ENCODE measurements at regions not wholly inside any gene's neighbourhood (a gene's known extent, or its start where the extent isn't known, plus 50 kb on each side); places are given as distances from the start of the nearest gene placed in this dataset.
"Not testable (repeated sequence)": the region's sequence is repeated elsewhere in the genome, so short reads cannot be mapped to it uniquely, and the experiment has no call there.

DNA sequence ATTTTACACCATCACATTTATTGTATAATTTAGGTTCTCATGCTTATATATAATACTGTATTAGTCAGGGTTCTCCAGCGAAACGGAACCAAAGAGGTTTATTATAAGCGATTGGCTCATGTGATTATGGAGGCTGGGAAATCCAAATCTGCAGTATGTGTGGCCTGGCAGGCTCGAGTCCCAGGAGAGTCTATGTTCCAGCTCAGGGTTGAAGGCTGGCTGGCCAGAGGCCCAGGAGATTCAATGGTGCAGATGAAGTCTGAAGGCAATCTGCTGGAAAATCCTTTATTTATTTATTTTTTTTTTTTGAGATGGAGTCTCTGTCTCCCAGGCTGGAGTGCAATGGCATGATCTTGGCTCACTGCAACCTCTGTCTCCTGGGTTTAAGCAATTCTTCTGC lies 63.0 kb upstream of the WDFY3 start:
- TF ChIP-seq ARNTL (CRISPR knock-in tag; IDR thresholded peaks at IDR 0.05; ENCODE audit: borderline replicate concordance, low read depth) (no peak), BACH2 (CRISPR knock-in tag; IDR thresholded peaks at IDR 0.05; ENCODE audit: borderline replicate concordance) (no peak), SNAI2 (CRISPR knock-in tag; IDR thresholded peaks at IDR 0.05) (no peak), ESRRG (CRISPR knock-in tag; IDR thresholded peaks at IDR 0.05) (no peak), TOX (CRISPR knock-in tag; IDR thresholded peaks at IDR 0.05; ENCODE audit: borderline replicate concordance) (no peak), ZC3H10 (CRISPR knock-in tag; IDR thresholded peaks at IDR 0.05) (no peak)
- TF ChIP-seq, protein P1, sequence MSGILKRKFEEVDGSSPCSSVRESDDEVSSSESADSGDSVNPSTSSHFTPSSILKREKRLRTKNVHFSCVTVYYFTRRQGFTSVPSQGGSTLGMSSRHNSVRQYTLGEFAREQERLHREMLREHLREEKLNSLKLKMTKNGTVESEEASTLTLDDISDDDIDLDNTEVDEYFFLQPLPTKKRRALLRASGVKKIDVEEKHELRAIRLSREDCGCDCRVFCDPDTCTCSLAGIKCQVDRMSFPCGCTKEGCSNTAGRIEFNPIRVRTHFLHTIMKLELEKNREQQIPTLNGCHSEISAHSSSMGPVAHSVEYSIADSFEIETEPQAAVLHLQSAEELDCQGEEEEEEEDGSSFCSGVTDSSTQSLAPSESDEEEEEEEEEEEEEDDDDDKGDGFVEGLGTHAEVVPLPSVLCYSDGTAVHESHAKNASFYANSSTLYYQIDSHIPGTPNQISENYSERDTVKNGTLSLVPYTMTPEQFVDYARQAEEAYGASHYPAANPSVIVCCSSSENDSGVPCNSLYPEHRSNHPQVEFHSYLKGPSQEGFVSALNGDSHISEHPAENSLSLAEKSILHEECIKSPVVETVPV (CRISPR knock-in tag; IDR thresholded peaks at IDR 0.05) = no peak
- ATAC-seq = no peak

GRCh38 chr4:85030156-85030555 lies 63.7 kb upstream of the WDFY3 start:
- no peak for ATAC-seq
- TF ChIP-seq ZFP30 (CRISPR knock-in tag; IDR thresholded peaks at IDR 0.05) = no peak
- TF ChIP-seq ZNF70 (CRISPR knock-in tag; IDR thresholded peaks at IDR 0.05) = no peak
- no peak for TF ChIP-seq OSR1 (CRISPR knock-in tag; IDR thresholded peaks at IDR 0.05)
- TF ChIP-seq ESRRG (CRISPR knock-in tag; IDR thresholded peaks at IDR 0.05) = no peak
- TF ChIP-seq ZFP3 (CRISPR knock-in tag; IDR thresholded peaks at IDR 0.05) = no peak
- no peak for TF ChIP-seq PATZ1 (CRISPR knock-in tag; IDR thresholded peaks at IDR 0.05; ENCODE audit: borderline replicate concordance)
- TF ChIP-seq, protein P1 (CRISPR knock-in tag; IDR thresholded peaks at IDR 0.05) = no peak
- no peak for TF ChIP-seq PPARA (CRISPR knock-in tag; IDR thresholded peaks at IDR 0.05; ENCODE audit: borderline replicate concordance)
- TF ChIP-seq TCF4 (CRISPR knock-in tag; IDR thresholded peaks at IDR 0.05; ENCODE audit: borderline replicate concordance) = no peak
- TF ChIP-seq SNAI2 (CRISPR knock-in tag; IDR thresholded peaks at IDR 0.05) = no peak
- TF ChIP-seq CSDC2 (CRISPR knock-in tag; IDR thresholded peaks at IDR 0.05) = no peak
- no peak for TF ChIP-seq BACH2 (CRISPR knock-in tag; IDR thresholded peaks at IDR 0.05; ENCODE audit: borderline replicate concordance)
- no peak for TF ChIP-seq GLIS3 (CRISPR knock-in tag; IDR thresholded peaks at IDR 0.05)
- TF ChIP-seq ZNF8 (CRISPR knock-in tag; IDR thresholded peaks at IDR 0.05) = no peak

GRCh38 chr4:85033838-85034237 lies 67.3 kb upstream of the WDFY3 start:
- ATAC-seq = not testable (repeated sequence)

DNA sequence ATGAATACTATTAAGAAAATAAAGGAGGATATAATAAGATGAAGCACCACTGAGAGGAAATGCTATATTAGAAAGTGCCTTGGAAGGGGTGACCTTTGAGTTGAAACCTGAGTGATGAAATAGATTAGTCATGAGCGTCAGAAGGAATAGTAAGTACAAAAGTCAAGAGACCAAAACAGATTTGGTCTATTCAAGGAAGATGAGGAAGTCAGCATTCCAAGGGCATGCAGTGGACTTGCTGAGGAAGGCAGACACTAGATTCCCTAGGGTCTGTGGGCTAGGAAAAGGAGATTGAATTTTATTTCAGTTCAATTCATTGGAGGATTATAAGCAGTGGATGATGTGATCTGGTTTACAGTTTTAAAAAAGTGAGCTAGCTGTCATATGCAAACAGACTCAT lies 73.0 kb upstream of the WDFY3 start:
- no peak for ATAC-seq
- TF ChIP-seq ESRRG (CRISPR knock-in tag; IDR thresholded peaks at IDR 0.05) (no peak), PPARA (CRISPR knock-in tag; IDR thresholded peaks at IDR 0.05; ENCODE audit: borderline replicate concordance) (no peak), CSDC2 (CRISPR knock-in tag; IDR thresholded peaks at IDR 0.05) (no peak), ZC3H10 (CRISPR knock-in tag; IDR thresholded peaks at IDR 0.05) (no peak), ZFP3 (CRISPR knock-in tag; IDR thresholded peaks at IDR 0.05) (no peak), PATZ1 (CRISPR knock-in tag; IDR thresholded peaks at IDR 0.05; ENCODE audit: borderline replicate concordance) (no peak), RARB (CRISPR knock-in tag; IDR thresholded peaks at IDR 0.05) (no peak), SNAI2 (CRISPR knock-in tag; IDR thresholded peaks at IDR 0.05) (no peak), ISL1 (CRISPR knock-in tag; IDR thresholded peaks at IDR 0.05) (no peak), ZFP30 (CRISPR knock-in tag; IDR thresholded peaks at IDR 0.05) (no peak), CREB5 (CRISPR knock-in tag; IDR thresholded peaks at IDR 0.05; ENCODE audit: low read depth) (no peak), ARNTL (CRISPR knock-in tag; IDR thresholded peaks at IDR 0.05; ENCODE audit: borderline replicate concordance, low read depth) (no peak), GLIS3 (CRISPR knock-in tag; IDR thresholded peaks at IDR 0.05) (no peak)
- TF ChIP-seq, protein P2, sequence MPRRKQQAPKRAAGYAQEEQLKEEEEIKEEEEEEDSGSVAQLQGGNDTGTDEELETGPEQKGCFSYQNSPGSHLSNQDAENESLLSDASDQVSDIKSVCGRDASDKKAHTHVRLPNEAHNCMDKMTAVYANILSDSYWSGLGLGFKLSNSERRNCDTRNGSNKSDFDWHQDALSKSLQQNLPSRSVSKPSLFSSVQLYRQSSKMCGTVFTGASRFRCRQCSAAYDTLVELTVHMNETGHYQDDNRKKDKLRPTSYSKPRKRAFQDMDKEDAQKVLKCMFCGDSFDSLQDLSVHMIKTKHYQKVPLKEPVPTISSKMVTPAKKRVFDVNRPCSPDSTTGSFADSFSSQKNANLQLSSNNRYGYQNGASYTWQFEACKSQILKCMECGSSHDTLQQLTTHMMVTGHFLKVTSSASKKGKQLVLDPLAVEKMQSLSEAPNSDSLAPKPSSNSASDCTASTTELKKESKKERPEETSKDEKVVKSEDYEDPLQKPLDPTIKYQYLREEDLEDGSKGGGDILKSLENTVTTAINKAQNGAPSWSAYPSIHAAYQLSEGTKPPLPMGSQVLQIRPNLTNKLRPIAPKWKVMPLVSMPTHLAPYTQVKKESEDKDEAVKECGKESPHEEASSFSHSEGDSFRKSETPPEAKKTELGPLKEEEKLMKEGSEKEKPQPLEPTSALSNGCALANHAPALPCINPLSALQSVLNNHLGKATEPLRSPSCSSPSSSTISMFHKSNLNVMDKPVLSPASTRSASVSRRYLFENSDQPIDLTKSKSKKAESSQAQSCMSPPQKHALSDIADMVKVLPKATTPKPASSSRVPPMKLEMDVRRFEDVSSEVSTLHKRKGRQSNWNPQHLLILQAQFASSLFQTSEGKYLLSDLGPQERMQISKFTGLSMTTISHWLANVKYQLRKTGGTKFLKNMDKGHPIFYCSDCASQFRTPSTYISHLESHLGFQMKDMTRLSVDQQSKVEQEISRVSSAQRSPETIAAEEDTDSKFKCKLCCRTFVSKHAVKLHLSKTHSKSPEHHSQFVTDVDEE (CRISPR knock-in tag; IDR thresholded peaks at IDR 0.05) = no peak

DNA sequence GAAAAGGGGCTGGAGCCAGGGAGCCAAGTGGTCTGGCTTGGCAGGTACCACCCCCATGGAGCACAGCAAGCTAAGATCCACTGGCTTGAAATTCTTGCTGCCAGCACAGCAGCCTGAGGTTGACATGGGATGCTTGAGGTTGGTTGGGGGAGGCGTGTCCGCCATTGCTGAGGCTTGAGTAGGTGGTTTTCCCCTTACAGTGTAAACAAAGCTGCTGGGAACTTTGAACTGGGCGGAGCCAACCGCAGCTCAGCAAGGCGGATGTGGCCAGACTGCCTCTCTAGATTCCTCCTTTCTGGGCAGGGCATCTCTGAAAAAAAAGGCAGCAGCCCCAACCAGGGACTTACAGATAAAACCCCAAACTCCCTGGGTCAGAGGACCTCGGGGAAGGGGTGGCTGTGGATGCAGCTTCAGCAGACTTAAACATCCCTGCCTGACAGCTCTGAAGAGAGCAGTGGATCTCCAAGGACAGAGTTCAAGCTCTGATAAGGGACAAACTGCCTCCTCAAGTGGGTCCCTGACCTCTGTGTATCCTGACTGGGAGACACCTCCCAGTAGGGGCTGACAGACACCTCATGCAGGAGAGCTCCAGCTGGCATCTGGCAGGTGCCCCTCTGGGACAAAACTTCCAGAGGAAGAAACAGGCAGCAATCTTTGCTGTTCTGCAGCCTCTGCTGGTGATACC lies 77.5 kb upstream of the WDFY3 start:
- not testable (repeated sequence) for ATAC-seq
